ENCODE measurements at regions not wholly inside any gene's neighbourhood (a gene's known extent, or its start where the extent isn't known, plus 50 kb on each side); places are given as distances from the start of the nearest gene placed in this dataset.

GRCh38 chr2:43161650-43162510, 64.5 kb downstream of the ZFP36L2 start:
- TF ChIP-seq EZH2phosphoT487 (IDR thresholded peaks at IDR 0.05; ENCODE audit: insufficient read depth, low read depth) (no peak), EZH2 (IDR thresholded peaks at IDR 0.05; ENCODE audit: insufficient read depth, poor library complexity, severe bottlenecking) (no peak)
